Smooth muscle cell (in vitro differentiated cells): ENCODE measurements at regions not wholly inside any gene's neighbourhood (a gene's known extent, or its start where the extent isn't known, plus 50 kb on each side); places are given as distances from the start of the nearest gene placed in this dataset.

ENCODE experiments used
- DNase-seq: peaks from one replicate; lab custom pipeline; 2025; ENCODE audit not compliant: unreplicated experiment; lab: John Stamatoyannopoulos, UW
- H2AFZ ChIP-seq: fragments of 200-600 bp; sonication (generic); 2 replicates; pipeline ENCODE4 v1.6.0; 2016; ENCODE audit warnings: antibody characterized with exemption, low read depth, mild to moderate bottlenecking
- H3F3A ChIP-seq: fragments of 200-600 bp; sonication (generic); 2 replicates; pipeline ENCODE4 v1.6.0; 2017; ENCODE audit warnings: antibody characterized with exemption, low read depth
- H3K27ac ChIP-seq: fragments of 200-600 bp; sonication (generic); 2 replicates; pipeline ENCODE4 v1.5.1; 2016; ENCODE audit warnings: low read depth, mild to moderate bottlenecking
- H3K27me3 ChIP-seq: fragments of 200-600 bp; sonication (generic); 2 replicates; pipeline ENCODE4 v1.6.1; 2016; ENCODE audit warnings: low read depth, mild to moderate bottlenecking
- H3K36me3 ChIP-seq: fragments of 200-600 bp; sonication (generic); 2 replicates; pipeline ENCODE4 v1.5.1; 2016; ENCODE audit warnings: low read depth
- H3K4me1 ChIP-seq: fragments of 200-600 bp; sonication (generic); 2 replicates; pipeline ENCODE4 v1.5.1; 2016; ENCODE audit warnings: low read depth
- H3K4me2 ChIP-seq: fragments of 200-600 bp; sonication (generic); 2 replicates; pipeline ENCODE4 v1.6.0; 2016; ENCODE audit warnings: mild to moderate bottlenecking
- H3K4me3 ChIP-seq: fragments of 200-600 bp; sonication (generic); 2 replicates; pipeline ENCODE4 v1.5.1; 2016; ENCODE audit warnings: mild to moderate bottlenecking
- H3K79me2 ChIP-seq: fragments of 200-600 bp; sonication (generic); 2 replicates; pipeline ENCODE4 v1.6.0; 2016; ENCODE audit warnings: low read depth, mild to moderate bottlenecking
- H3K9ac ChIP-seq: fragments of 200-600 bp; sonication (generic); 2 replicates; pipeline ENCODE4 v1.6.0; 2016; ENCODE audit warnings: low read depth
- H3K9me3 ChIP-seq: fragments of 200-600 bp; sonication (generic); replicated peaks from 2 replicates; pipeline ENCODE4 v1.5.1; 2016; ENCODE audit warnings: low read depth
- H4K20me1 ChIP-seq: fragments of 200-600 bp; sonication (generic); 2 replicates; pipeline ENCODE4 v1.6.0; 2016; ENCODE audit warnings: low read depth
- WGBS: methylation state at CpG from one replicate; pipeline ENCODE4 v1.1.7; 2016; ENCODE audit warnings: low lambda C conversion rate; 5-methylcytosine and 5-hydroxymethylcytosine counted together
- TF ChIP-seq, protein P1 (sequence below): fragments of 200-600 bp; sonication (generic); IDR thresholded peaks from 2 replicates; pipeline ENCODE4 v1.5.1; 2017; ENCODE audit warnings: borderline replicate concordance, mild to moderate bottlenecking, antibody characterized with exemption; ENCODE audit not compliant: insufficient read depth, poor library complexity, severe bottlenecking

DNA sequence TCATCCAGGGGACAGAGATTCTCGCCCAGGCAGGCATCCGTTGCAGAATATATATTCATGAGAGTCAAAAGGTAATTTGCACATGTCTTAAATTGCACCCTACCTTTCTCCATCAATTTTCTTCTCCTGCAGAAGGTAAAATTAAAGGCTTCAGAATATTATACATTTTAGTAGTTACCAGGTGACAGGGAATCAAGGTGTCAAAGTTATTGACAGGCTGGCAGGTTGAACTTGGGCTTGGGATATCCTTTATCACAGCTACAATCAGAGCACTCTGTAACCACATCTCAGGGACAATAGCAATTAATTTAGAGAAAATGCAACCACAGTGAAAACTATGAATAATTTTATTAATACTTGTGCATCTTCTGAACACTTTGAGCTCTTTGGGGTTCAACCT lies 66.9 kb upstream of the GSC start:
- Histone ChIP-seq H3K79me2 (no peaks in the 10 kb centered on the region), H3K4me1 (no peaks in the 10 kb centered on the region), H3K27me3 (no peaks in the 10 kb centered on the region), H4K20me1 (no peaks in the 10 kb centered on the region), H3F3A (no peaks in the 10 kb centered on the region), H2AFZ (no peak overlapping the region), H3K4me2 (no peak overlapping the region), H3K9ac (no peak overlapping the region), H3K27ac (no peak overlapping the region), H3K4me3 (no peak overlapping the region), H3K36me3 (no peaks in the 10 kb centered on the region), H3K9me3 (no peaks in the 10 kb centered on the region)
- TF ChIP-seq, protein P1, sequence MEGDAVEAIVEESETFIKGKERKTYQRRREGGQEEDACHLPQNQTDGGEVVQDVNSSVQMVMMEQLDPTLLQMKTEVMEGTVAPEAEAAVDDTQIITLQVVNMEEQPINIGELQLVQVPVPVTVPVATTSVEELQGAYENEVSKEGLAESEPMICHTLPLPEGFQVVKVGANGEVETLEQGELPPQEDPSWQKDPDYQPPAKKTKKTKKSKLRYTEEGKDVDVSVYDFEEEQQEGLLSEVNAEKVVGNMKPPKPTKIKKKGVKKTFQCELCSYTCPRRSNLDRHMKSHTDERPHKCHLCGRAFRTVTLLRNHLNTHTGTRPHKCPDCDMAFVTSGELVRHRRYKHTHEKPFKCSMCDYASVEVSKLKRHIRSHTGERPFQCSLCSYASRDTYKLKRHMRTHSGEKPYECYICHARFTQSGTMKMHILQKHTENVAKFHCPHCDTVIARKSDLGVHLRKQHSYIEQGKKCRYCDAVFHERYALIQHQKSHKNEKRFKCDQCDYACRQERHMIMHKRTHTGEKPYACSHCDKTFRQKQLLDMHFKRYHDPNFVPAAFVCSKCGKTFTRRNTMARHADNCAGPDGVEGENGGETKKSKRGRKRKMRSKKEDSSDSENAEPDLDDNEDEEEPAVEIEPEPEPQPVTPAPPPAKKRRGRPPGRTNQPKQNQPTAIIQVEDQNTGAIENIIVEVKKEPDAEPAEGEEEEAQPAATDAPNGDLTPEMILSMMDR = no peak
- 68% methylated on average over 2 of the region's 2 CpGs for WGBS
- DNase-seq = no peak

DNA sequence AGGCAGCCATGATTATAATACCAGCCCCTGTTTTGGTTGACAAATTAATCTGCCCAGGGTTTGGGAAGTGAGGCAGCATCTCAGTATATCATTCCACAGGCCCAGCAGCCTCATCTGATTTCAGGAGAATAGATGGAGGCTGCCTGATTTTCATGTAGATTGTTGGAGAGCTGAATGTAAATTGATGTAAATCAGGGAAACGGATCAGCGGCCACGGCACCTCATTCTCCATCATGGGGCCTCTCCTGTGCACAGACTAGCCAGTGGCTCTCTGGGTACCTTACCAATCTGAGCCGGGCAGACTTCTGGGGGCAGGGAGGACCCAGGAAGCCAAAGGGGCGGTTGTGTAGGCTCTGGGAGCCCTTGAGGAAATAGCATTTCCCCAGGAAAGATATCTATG lies 63.7 kb upstream of the GSC start:
- Histone ChIP-seq H3K4me3 (no peak overlapping the region), H4K20me1 (no peaks in the 10 kb centered on the region), H3F3A (no peaks in the 10 kb centered on the region), H3K79me2 (no peaks in the 10 kb centered on the region), H3K27me3 (no peaks in the 10 kb centered on the region), H2AFZ (no peak overlapping the region), H3K4me2 (no peak overlapping the region), H3K4me1 (no peaks in the 10 kb centered on the region), H3K9me3 (no peaks in the 10 kb centered on the region), H3K27ac (no peak overlapping the region), H3K36me3 (no peaks in the 10 kb centered on the region), H3K9ac (no peak overlapping the region)
- DNase-seq = no peak
- TF ChIP-seq, protein P1 = no peak
- WGBS = 83% methylated on average over 5 of the region's 5 CpGs

DNA sequence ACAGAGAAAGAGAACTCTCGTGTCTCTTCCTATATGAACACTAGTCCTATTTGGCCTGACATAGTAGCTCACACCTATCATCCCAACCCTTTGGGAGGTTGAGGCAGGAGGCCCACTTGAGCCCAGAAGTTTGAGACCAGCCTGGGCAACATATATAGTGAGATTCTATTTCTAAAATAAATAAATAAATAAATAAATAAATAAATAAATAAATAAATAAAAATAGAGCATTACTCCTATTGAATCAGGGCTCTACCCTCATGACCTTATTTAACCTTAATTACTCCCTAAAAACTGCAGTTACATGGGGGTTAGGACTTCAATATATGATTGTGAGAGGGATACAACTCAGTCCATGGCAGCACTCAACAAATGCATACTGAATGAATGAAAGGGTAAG lies 61.2 kb upstream of the GSC start:
- Histone ChIP-seq H3K4me1 (no peaks in the 10 kb centered on the region), H3K27ac (no peak overlapping the region), H3K79me2 (no peaks in the 10 kb centered on the region), H3K4me3 (no peak overlapping the region), H3K9me3 (no peaks in the 10 kb centered on the region), H2AFZ (no peak overlapping the region), H3F3A (no peaks in the 10 kb centered on the region), H3K36me3 (no peaks in the 10 kb centered on the region), H4K20me1 (no peaks in the 10 kb centered on the region), H3K9ac (no peak overlapping the region), H3K27me3 (no peaks in the 10 kb centered on the region), H3K4me2 (no peak overlapping the region)
- TF ChIP-seq, protein P1 = no peak
- WGBS = 35% methylated on average over 1 of the region's 1 CpG
- no peak for DNase-seq

DNA sequence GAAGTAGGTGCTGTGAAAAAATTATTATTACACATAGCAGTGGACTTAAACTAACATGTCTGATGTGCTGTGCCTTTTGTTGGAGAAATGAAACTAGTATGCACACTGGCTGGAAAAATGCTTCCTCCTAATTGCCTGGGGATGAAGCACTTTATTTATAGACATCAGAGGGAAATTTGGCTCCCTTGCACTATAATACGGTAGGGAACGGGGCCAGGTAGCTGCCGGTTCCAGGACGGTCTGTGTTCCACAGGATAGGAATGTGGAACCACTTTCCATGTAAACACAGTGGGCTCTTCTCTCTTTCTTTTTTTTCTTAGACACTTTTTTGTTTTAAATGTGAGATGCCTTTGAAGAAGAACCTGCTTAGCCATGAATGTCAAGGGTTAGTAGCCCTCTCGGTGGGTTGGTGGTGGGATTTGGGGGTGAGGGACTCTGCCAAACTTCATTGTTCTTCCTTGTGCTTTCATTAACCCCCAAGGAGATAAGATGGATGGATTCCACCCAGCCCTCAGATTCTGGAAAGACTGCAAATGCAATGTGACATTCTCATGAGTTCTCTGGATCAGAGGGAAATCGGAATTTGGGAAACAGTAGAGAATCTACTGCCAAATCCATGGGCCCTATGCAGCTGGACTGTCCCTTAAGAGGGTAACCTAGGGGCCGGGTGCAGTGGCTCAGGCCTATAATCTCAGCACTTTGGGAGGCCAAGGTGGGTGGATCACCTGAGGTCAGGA lies 58.0 kb upstream of the GSC start:
- no peaks in the 10 kb centered on the region for H4K20me1 ChIP-seq
- no peaks in the 10 kb centered on the region for H3K79me2 ChIP-seq
- H3K9ac ChIP-seq = no peak overlapping the region
- H3K4me3 ChIP-seq = no peak overlapping the region
- no peak overlapping the region for H3K4me2 ChIP-seq
- no peaks in the 10 kb centered on the region for H3F3A ChIP-seq
- H3K27me3 ChIP-seq = no peaks in the 10 kb centered on the region
- H3K9me3 ChIP-seq = no peaks in the 10 kb centered on the region
- H3K4me1 ChIP-seq = no peaks in the 10 kb centered on the region
- H2AFZ ChIP-seq = no peak overlapping the region
- no peaks in the 10 kb centered on the region for H3K36me3 ChIP-seq
- DNase-seq = no peak
- WGBS = 92% methylated on average over 7 of the region's 7 CpGs
- TF ChIP-seq, protein P1 = no peak
- no peak overlapping the region for H3K27ac ChIP-seq
